ENCODE measurements at regions not wholly inside any gene's neighbourhood (a gene's known extent, or its start where the extent isn't known, plus 50 kb on each side); places are given as distances from the start of the nearest gene placed in this dataset.

DNA sequence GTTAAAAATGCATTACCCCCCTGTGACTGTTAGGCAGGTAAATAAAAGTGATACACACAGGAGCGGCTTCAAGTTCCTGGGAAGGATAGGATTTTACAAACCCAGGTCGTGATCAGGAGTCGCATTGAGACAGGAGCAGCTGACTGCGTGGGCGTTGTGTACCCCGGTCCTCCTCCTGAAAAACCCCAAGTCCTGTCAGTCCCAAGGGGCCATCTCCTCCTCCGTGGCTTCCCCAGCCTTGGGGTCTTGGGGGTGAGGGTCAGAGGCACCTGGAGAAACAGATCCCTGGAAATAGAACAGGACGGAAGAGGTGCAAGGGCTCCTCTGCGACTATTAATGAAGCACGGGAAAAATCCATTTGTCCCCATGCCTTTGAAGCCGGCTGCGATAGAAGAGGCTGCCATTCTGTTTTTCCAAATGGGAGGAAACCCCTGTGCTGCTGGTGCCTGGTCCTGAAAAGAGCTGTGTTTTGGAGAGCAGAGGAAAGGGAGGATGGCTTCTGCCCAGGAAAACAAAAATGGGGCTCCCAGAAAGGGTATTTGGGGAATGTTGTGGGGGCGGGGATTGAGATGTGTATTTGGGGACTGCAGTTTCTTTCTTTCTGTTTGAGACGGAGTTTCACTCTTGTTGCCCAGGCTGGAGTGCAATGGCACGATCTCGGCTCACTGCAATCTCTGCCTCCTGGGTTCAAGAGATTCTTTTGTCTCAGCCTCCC, 143.1 kb downstream of the ZNF664 start:
- no peaks in the 10 kb centered on the region for H3K23me2 ChIP-seq (ENCODE audit: low read depth, low read length)
- H3K4me1 ChIP-seq (replicated peaks in 1 of 4; ENCODE audit: control insufficient read depth in 3 of 4, insufficient read depth in 4 of 4, low read length in 3 of 4): peaks cover 0 to 13% (median 5%) of the 10 kb centered on the region in 4 experiments; a peak in 5 of 7 replicates
- H2BK12ac ChIP-seq (ENCODE audit: low read depth, low read length): peak overlapping the region; percentile 98
- ChIA-PET POLR2A (ENCODE audit: partially characterized antibody) (interaction anchor here (0.9 to 1.9 kb wide), 7 partner anchors 8 to 30 kb away, joined by 3 to 8 read pairs (median 3); no protein-coding TSS in a partner anchor), CTCF (ENCODE audit: partially characterized antibody) (interaction anchor here (1.4 kb wide), 1 partner anchor 62 kb away, joined by 3 read pairs; no protein-coding TSS in a partner anchor)
- H3K9ac ChIP-seq (replicated peaks in 1 of 4; ENCODE audit: extremely low read depth in 1 of 4, low read depth in 3 of 4, low read length in 3 of 4): no peak overlapping the region
- H2BK15ac ChIP-seq (ENCODE audit: low read length): peak overlapping the region; percentile 74; the same call in 1 of the 2 replicates
- no peaks in the 10 kb centered on the region for H4K20me1 ChIP-seq (replicated peaks in 1 of 2; ENCODE audit: control insufficient read depth in 1 of 2, insufficient read depth in 2 of 2, low read length in 2 of 2)
- H3K79me1 ChIP-seq (ENCODE audit: low read depth, low read length): no peaks in the 10 kb centered on the region; the same call in 1 of the 2 replicates
- peak overlapping the region; percentile 97 for H3K18ac ChIP-seq (ENCODE audit: extremely low read depth, low read length)
- no peak for DNase-seq (ENCODE audit: low read depth in 1 of 2, low spot score in 2 of 2)
- peak overlapping the region; percentile 97 for H2BK20ac ChIP-seq (ENCODE audit: low read length)
- no peaks in the 10 kb centered on the region; a peak in 1 of 7 replicates for H3K27me3 ChIP-seq (replicated peaks in 1 of 4; ENCODE audit: control insufficient read depth in 3 of 4, extremely low read depth in 1 of 4, insufficient read depth in 3 of 4, low read length in 3 of 4)
- peak overlapping the region; percentile 47; the same call in 1 of the 2 replicates for H2AK5ac ChIP-seq (ENCODE audit: low read depth, low read length)
- H3K9me3 ChIP-seq (ENCODE audit: insufficient read depth in 2 of 2, low read depth in 1 of 2, low read length in 1 of 2): peaks cover 0 to 4% of the 10 kb centered on the region in 2 experiments; a peak in 2 of 4 replicates
- no peak overlapping the region for H4K8ac ChIP-seq (ENCODE audit: extremely low read depth, insufficient read depth, low read length)
- peak overlapping the region; percentile 96 for H2BK5ac ChIP-seq (ENCODE audit: low read depth, low read length)
- H3K23ac ChIP-seq (ENCODE audit: insufficient read length): no peak overlapping the region
- peak overlapping the region in 1 of 2 experiments; percentile 43; a peak in 1 of 4 replicates for H3K4me2 ChIP-seq (ENCODE audit: insufficient read depth in 1 of 2, low read depth in 2 of 2, low read length in 2 of 2)
- no peak for FAIRE-seq
- H4K91ac ChIP-seq (replicated peaks; ENCODE audit: insufficient read length, low read length): no peak overlapping the region
- TF ChIP-seq SP1 (IDR thresholded peaks at IDR 0.05; ENCODE audit: low read depth, low read length) (0 out of 2 replicates have a peak, but pooled peaks have one; percentile 37), RFX5 (IDR thresholded peaks at IDR 0.05; ENCODE audit: borderline replicate concordance, low read depth, low read length) (no peak), TEAD4 (IDR thresholded peaks at IDR 0.05; ENCODE audit: low read depth, low read length) (0 out of 2 replicates have a peak, but pooled peaks have one; percentile 12)
- H3K79me2 ChIP-seq (ENCODE audit: control insufficient read depth in 1 of 2, insufficient read depth in 2 of 2, low read length in 2 of 2): no peaks in the 10 kb centered on the region
- peak overlapping the region; percentile 81 for H2AFZ ChIP-seq (ENCODE audit: low read length)
- no peak overlapping the region for H3K4ac ChIP-seq (replicated peaks; ENCODE audit: insufficient read length, low read depth, low read length)
- H3K4me3 ChIP-seq (ENCODE audit: extremely low read depth in 1 of 4, insufficient read depth in 2 of 4, low read depth in 3 of 4, low read length in 4 of 4): no peak overlapping the region
- no peak overlapping the region for H2BK120ac ChIP-seq (replicated peaks; ENCODE audit: low read depth, low read length)
- no peak overlapping the region for H3K56ac ChIP-seq (replicated peaks; ENCODE audit: insufficient read length, low read depth, low read length)
- no peak overlapping the region for H3K14ac ChIP-seq (ENCODE audit: insufficient read length)
- 74% methylated on average over 12 of the region's 16 CpGs; no CpG with 5 or more reads in 1 of the 2 experiments for WGBS, 2 experiments (ENCODE audit: extremely low coverage in 1 of 2, insufficient coverage in 1 of 2, insufficient read length in 1 of 2, insufficient replicate concordance in 2 of 2, low coverage in 1 of 2, low lambda C conversion rate in 2 of 2, missing lambda C conversion rate in 1 of 2)
- H4K5ac ChIP-seq (ENCODE audit: insufficient read length, low read depth, low read length): no peak overlapping the region
- H3K27ac ChIP-seq (ENCODE audit: low read depth, low read length): no peak overlapping the region
- no peaks in the 10 kb centered on the region for H3K36me3 ChIP-seq (ENCODE audit: control insufficient read depth in 2 of 4, insufficient read depth in 4 of 4, low read length in 3 of 4)
